WTC11 (cell line): ENCODE measurements at regions not wholly inside any gene's neighbourhood (a gene's known extent, or its start where the extent isn't known, plus 50 kb on each side); places are given as distances from the start of the nearest gene placed in this dataset.

ENCODE experiments used
- ATAC-seq: fragments of 200-7000 bp; cut with Tn5 transposase; 2 replicates; pipeline ENCODE4 v1.10.0; 2021; ENCODE audit warnings: mild to moderate bottlenecking, moderate library complexity
- CTCF ChIA-PET: fragments of 300-600 bp; sonication (Branson Sonifier 250); formaldehyde crosslinking; loops from one replicate; lab custom pipeline; 2021; ENCODE audit warnings: antibody characterized with exemption; lab: Charles Lee
- POLR2A ChIA-PET: fragments of 350-600 bp; sonication (Branson Sonifier 250); formaldehyde crosslinking; loops from one replicate; lab custom pipeline; 2021; ENCODE audit warnings: antibody characterized with exemption; lab: Charles Lee
- DNase-seq: peaks from one replicate; pipeline ENCODE4 v3.0.0; 2021; ENCODE audit warnings: low spot score
- H3K27ac Mint-ChIP-seq: 2 replicates; pipeline ENCODE4 v1.8.0; 2021; ENCODE audit warnings: mixed read lengths
- H3K27me3 Mint-ChIP-seq: 2 replicates; pipeline ENCODE4 v1.8.0; 2021; ENCODE audit warnings: low read depth, mild to moderate bottlenecking, moderate library complexity, mixed read lengths
- H3K36me3 Mint-ChIP-seq: 2 replicates; pipeline ENCODE4 v1.8.0; 2021; ENCODE audit warnings: mixed read lengths
- H3K4me1 Mint-ChIP-seq: 2 replicates; pipeline ENCODE4 v1.8.0; 2022; ENCODE audit warnings: mixed read lengths
- H3K4me3 Mint-ChIP-seq: 2 replicates; pipeline ENCODE4 v1.8.0; 2021; ENCODE audit warnings: mild to moderate bottlenecking, moderate library complexity, mixed read lengths
- H3K9me3 Mint-ChIP-seq: 2 replicates; pipeline ENCODE4 v1.8.0; 2021; ENCODE audit warnings: mixed read lengths
- AR ChIP-seq: fragments of 250-450 bp; sonication (Bioruptor Pico); IDR thresholded peaks from 2 replicates; pipeline ENCODE4 v1.9.0; 2021; ENCODE audit warnings: mild to moderate bottlenecking
- CTCF ChIP-seq: fragments of 200-600 bp; IDR thresholded peaks from 2 replicates; pipeline ENCODE4 v1.8.0; 2022; ENCODE audit warnings: antibody characterized with exemption
- E2F1 ChIP-seq: sonication (generic); formaldehyde crosslinking; IDR thresholded peaks from 2 replicates; pipeline ENCODE4 v1.8.0; 2022; ENCODE audit warnings: mild to moderate bottlenecking, missing genetic modification reagents
- E2F5 ChIP-seq: sonication (generic); formaldehyde crosslinking; IDR thresholded peaks from 2 replicates; pipeline ENCODE4 v1.8.1; 2022; ENCODE audit warnings: mild to moderate bottlenecking, moderate library complexity, missing genetic modification reagents
- EMX1 ChIP-seq: fragments of 250-450 bp; sonication (Bioruptor Pico); IDR thresholded peaks from 2 replicates; pipeline ENCODE4 v1.8.0; 2021; ENCODE audit warnings: mild to moderate bottlenecking
- ETV6 ChIP-seq: sonication (generic); formaldehyde crosslinking; IDR thresholded peaks from 2 replicates; pipeline ENCODE4 v1.8.1; 2022; ENCODE audit warnings: mild to moderate bottlenecking, missing genetic modification reagents
- FOXJ3 ChIP-seq: sonication (generic); formaldehyde crosslinking; IDR thresholded peaks from 2 replicates; pipeline ENCODE4 v1.9.0; 2021; ENCODE audit warnings: missing genetic modification reagents, mild to moderate bottlenecking, borderline replicate concordance
- GTF2I ChIP-seq: fragments of 250-450 bp; sonication (Bioruptor Pico); conservative IDR thresholded peaks from 2 replicates; pipeline ENCODE4 v1.4.0; 2021; ENCODE audit warnings: mild to moderate bottlenecking
- HMGA2 ChIP-seq: fragments of 250-450 bp; sonication (Bioruptor Pico); IDR thresholded peaks from 2 replicates; pipeline ENCODE4 v1.4.0; 2021; ENCODE audit warnings: mild to moderate bottlenecking, moderate library complexity
- IRF1 ChIP-seq: sonication (generic); formaldehyde crosslinking; IDR thresholded peaks from 2 replicates; pipeline ENCODE4 v1.8.0; 2023; ENCODE audit warnings: missing genetic modification reagents
- JUN ChIP-seq: sonication (generic); formaldehyde crosslinking; IDR thresholded peaks from 2 replicates; pipeline ENCODE4 v1.8.0; 2023; ENCODE audit warnings: mild to moderate bottlenecking, missing genetic modification reagents
- MXD4 ChIP-seq: fragments of 250-450 bp; sonication (Bioruptor Pico); IDR thresholded peaks from 2 replicates; pipeline ENCODE4 v1.8.0; 2021; ENCODE audit warnings: mild to moderate bottlenecking, moderate library complexity, borderline replicate concordance
- NFATC4 ChIP-seq: fragments of 250-450 bp; sonication (Bioruptor Pico); IDR thresholded peaks from 2 replicates; pipeline ENCODE4 v1.9.0; 2021; ENCODE audit warnings: mild to moderate bottlenecking
- NFE2L1 ChIP-seq: sonication (generic); formaldehyde crosslinking; IDR thresholded peaks from 2 replicates; pipeline ENCODE4 v1.8.1; 2023; ENCODE audit warnings: missing genetic modification reagents
- PRRX2 ChIP-seq: fragments of 250-450 bp; sonication (Bioruptor Pico); IDR thresholded peaks from 2 replicates; pipeline ENCODE4 v1.8.0; 2021; ENCODE audit warnings: mild to moderate bottlenecking
- SMAD4 ChIP-seq: sonication (generic); formaldehyde crosslinking; IDR thresholded peaks from 2 replicates; pipeline ENCODE4 v1.8.0; 2022; ENCODE audit warnings: mild to moderate bottlenecking, missing genetic modification reagents
- TEAD1 ChIP-seq: sonication (generic); formaldehyde crosslinking; IDR thresholded peaks from 2 replicates; pipeline ENCODE4 v1.8.0; 2022; ENCODE audit warnings: mild to moderate bottlenecking, missing genetic modification reagents
- TEAD4 ChIP-seq: sonication (generic); formaldehyde crosslinking; IDR thresholded peaks from 2 replicates; pipeline ENCODE4 v1.8.0; 2022; ENCODE audit warnings: mild to moderate bottlenecking, missing genetic modification reagents
- TP53 ChIP-seq: sonication (generic); formaldehyde crosslinking; IDR thresholded peaks from 2 replicates; pipeline ENCODE4 v1.8.1; 2023; ENCODE audit warnings: mild to moderate bottlenecking, missing genetic modification reagents
- ZBTB43 ChIP-seq: sonication (generic); formaldehyde crosslinking; IDR thresholded peaks from 2 replicates; pipeline ENCODE4 v1.8.1; 2023; ENCODE audit warnings: mild to moderate bottlenecking, missing genetic modification reagents
- ZMAT4 ChIP-seq: fragments of 250-450 bp; sonication (Bioruptor Pico); IDR thresholded peaks from 2 replicates; pipeline ENCODE4 v1.9.0; 2021; ENCODE audit warnings: mild to moderate bottlenecking
- ZNF232 ChIP-seq: sonication (generic); formaldehyde crosslinking; IDR thresholded peaks from 2 replicates; pipeline ENCODE4 v1.8.0; 2022; ENCODE audit warnings: mild to moderate bottlenecking, missing genetic modification reagents
- ZNF396 ChIP-seq: fragments of 250-450 bp; sonication (Bioruptor Pico); IDR thresholded peaks from 2 replicates; pipeline ENCODE4 v1.8.0; 2021; ENCODE audit warnings: mild to moderate bottlenecking, moderate library complexity, borderline replicate concordance
- ZNF423 ChIP-seq: fragments of 250-450 bp; sonication (Bioruptor Pico); IDR thresholded peaks from 2 replicates; pipeline ENCODE4 v2.1.2; 2022; ENCODE audit warnings: mild to moderate bottlenecking, moderate library complexity
- ZNF512 ChIP-seq: sonication (generic); formaldehyde crosslinking; IDR thresholded peaks from 2 replicates; pipeline ENCODE4 v1.8.1; 2022; ENCODE audit warnings: missing genetic modification reagents, borderline replicate concordance
- ZNF671 ChIP-seq: fragments of 250-450 bp; sonication (Bioruptor Pico); IDR thresholded peaks from 2 replicates; pipeline ENCODE4 v1.8.0; 2021; ENCODE audit warnings: mild to moderate bottlenecking
- ZSCAN18 ChIP-seq: fragments of 250-450 bp; sonication (Bioruptor Pico); IDR thresholded peaks from 2 replicates; pipeline ENCODE4 v2.1.2; 2022; ENCODE audit warnings: mild to moderate bottlenecking, moderate library complexity

GRCh38 chr1:218207194-218207593 is 77.9 kb upstream of the RRP15 start:
- no peak overlapping the region for H3K4me3 Mint-ChIP-seq
- TF ChIP-seq GTF2I = no peak
- TF ChIP-seq SMAD4 = no peak
- TF ChIP-seq E2F1 (CRISPR knock-in tag) = no peak
- no peak for TF ChIP-seq TEAD4
- TF ChIP-seq IRF1 (CRISPR knock-in tag) = no peak
- no peak for TF ChIP-seq ZNF671 (CRISPR knock-in tag)
- TF ChIP-seq ETV6 (CRISPR knock-in tag) = no peak
- no peak for TF ChIP-seq CTCF
- no peak for TF ChIP-seq AR (CRISPR knock-in tag)
- no peak for TF ChIP-seq ZNF423 (CRISPR knock-in tag)
- no peak for TF ChIP-seq TP53 (CRISPR knock-in tag)
- TF ChIP-seq NFATC4 = no peak
- TF ChIP-seq ZNF396 (CRISPR knock-in tag) = no peak
- TF ChIP-seq ZMAT4 (CRISPR knock-in tag) = no peak
- no peak for TF ChIP-seq ZNF232 (CRISPR knock-in tag)
- no peak for TF ChIP-seq EMX1
- no peak for TF ChIP-seq ZSCAN18
- H3K4me1 Mint-ChIP-seq = no peaks in the 10 kb centered on the region
- CTCF ChIA-PET = no interaction called here
- no peak overlapping the region for H3K27ac Mint-ChIP-seq
- DNase-seq (no peak), ATAC-seq (no peak)
- no peaks in the 10 kb centered on the region for H3K27me3 Mint-ChIP-seq
- H3K9me3 Mint-ChIP-seq = no peaks in the 10 kb centered on the region
- POLR2A ChIA-PET = no interaction called here
- H3K36me3 Mint-ChIP-seq = no peaks in the 10 kb centered on the region

- Mint-ChIP-seq H3K4me1 (no peaks in the 10 kb centered on the region), H3K9me3 (no peaks in the 10 kb centered on the region), H3K36me3 (no peaks in the 10 kb centered on the region), H3K27me3 (peaks cover 4% of the 10 kb centered on the region; the same call in 1 of the 2 replicates), H3K27ac (no peak overlapping the region), H3K4me3 (no peak overlapping the region)
- POLR2A ChIA-PET = no interaction called here
- 0 out of 2 replicates have a peak, but pooled peaks have one; percentile 24 for ATAC-seq
- DNase-seq = no peak
- CTCF ChIA-PET = interaction anchor here (1.4 kb wide), 1 partner anchor 51 kb away, joined by 4 read pairs; no protein-coding TSS in a partner anchor
- TF ChIP-seq ZNF512 (CRISPR knock-in tag) (no peak), NFE2L1 (CRISPR knock-in tag) (no peak), PRRX2 (CRISPR knock-in tag) (no peak), TEAD1 (CRISPR knock-in tag) (no peak), ETV6 (CRISPR knock-in tag) (no peak), JUN (no peak), ZBTB43 (no peak), FOXJ3 (no peak), HMGA2 (CRISPR knock-in tag) (no peak), MXD4 (CRISPR knock-in tag) (no peak), E2F5 (no peak)
These were observed 75.7 kb upstream of the RRP15 start for GRCh38 chr1:218209351-218209861.
